HEK293 (cell line): ENCODE measurements at regions not wholly inside any gene's neighbourhood (a gene's known extent, or its start where the extent isn't known, plus 50 kb on each side); places are given as distances from the start of the nearest gene placed in this dataset.

Experiments used
- CTCF ChIP-seq: fragments of 450-650 bp; formaldehyde crosslinking; IDR thresholded peaks from 2 replicates; pipeline ENCODE4 v1.5.1; 2016; ENCODE audit warnings: missing biosample characterization, missing genetic modification characterization
- KLF9 ChIP-seq: fragments of 450-650 bp; formaldehyde crosslinking; IDR thresholded peaks from 2 replicates; pipeline ENCODE4 v1.5.1; 2016; ENCODE audit warnings: missing biosample characterization, missing genetic modification characterization, low read depth
- YY1 ChIP-seq: fragments of 450-650 bp; formaldehyde crosslinking; IDR thresholded peaks from 2 replicates; pipeline ENCODE4 v1.5.1; 2018; ENCODE audit warnings: missing biosample characterization, missing genetic modification characterization
- ZBTB1 ChIP-seq: fragments of 450-650 bp; formaldehyde crosslinking; IDR thresholded peaks from 2 replicates; pipeline ENCODE4 v1.5.1; 2016; ENCODE audit warnings: missing biosample characterization, missing genetic modification characterization
- ZBTB11 ChIP-seq: fragments of 450-650 bp; formaldehyde crosslinking; conservative IDR thresholded peaks from 2 replicates; pipeline ENCODE4 v1.5.1; 2016; ENCODE audit warnings: low read depth, missing biosample characterization, missing genetic modification characterization
- ZNF530 ChIP-seq: fragments of 450-650 bp; formaldehyde crosslinking; IDR thresholded peaks from 2 replicates; pipeline ENCODE4 v1.5.1; 2016; ENCODE audit warnings: low read depth, missing biosample characterization, missing genetic modification characterization
- ZNF645 ChIP-seq: fragments of 450-650 bp; formaldehyde crosslinking; IDR thresholded peaks from 2 replicates; pipeline ENCODE4; 2016; ENCODE audit warnings: missing biosample characterization, missing genetic modification characterization

- no peak for TF ChIP-seq ZNF530 (tag by site-specific recombination)
- no peak for TF ChIP-seq ZBTB11 (tag by site-specific recombination)
- no peak for TF ChIP-seq CTCF
- no peak for TF ChIP-seq ZBTB1 (tag by site-specific recombination)
- TF ChIP-seq ZNF645 (tag by site-specific recombination) = no peak
- TF ChIP-seq YY1 = no peak
- TF ChIP-seq KLF9 (tag by site-specific recombination) = no peak
These were observed 138.6 kb downstream of the CEBPB start for GRCh38 chr20:50328996-50329898.
